ENCODE measurements at regions not wholly inside any gene's neighbourhood (a gene's known extent, or its start where the extent isn't known, plus 50 kb on each side); places are given as distances from the start of the nearest gene placed in this dataset.

DNA sequence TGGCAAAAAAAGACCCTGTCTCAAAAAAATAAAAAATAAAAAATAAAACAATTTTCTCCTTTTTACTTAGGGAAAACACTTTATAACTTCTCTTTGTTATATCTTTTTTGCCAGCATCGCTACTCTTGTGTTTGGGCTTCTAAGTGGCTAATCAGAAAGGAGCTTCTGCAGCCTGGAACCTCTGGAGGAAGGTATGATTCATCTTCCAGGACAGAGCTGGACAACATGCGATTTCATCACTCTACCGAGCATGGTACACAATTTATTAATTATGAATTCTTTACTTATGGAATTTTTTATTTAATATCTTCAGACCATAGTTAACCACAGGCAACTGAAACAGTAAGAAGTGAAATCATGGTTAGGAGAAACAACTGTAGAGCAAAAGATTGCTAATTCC is 1254.3 kb upstream of the AGA start:
- H3K9me3 ChIP-seq (replicated peaks; ENCODE audit: control insufficient read depth, low read depth, low read length): no peaks in the 10 kb centered on the region
- H3K27me3 ChIP-seq (ENCODE audit: control insufficient read depth, insufficient read depth, low read length): no peaks in the 10 kb centered on the region
- WGBS (ENCODE audit: insufficient coverage): no CpG with 5 or more reads among the region's 3 CpGs
- no peaks in the 10 kb centered on the region for H3K36me3 ChIP-seq (ENCODE audit: control insufficient read depth, insufficient read depth, low read length)
- H3K4me1 ChIP-seq (ENCODE audit: control insufficient read depth, insufficient read depth, low read length): no peaks in the 10 kb centered on the region
- no peak overlapping the region for H3K27ac ChIP-seq (ENCODE audit: low read length)
- DNase-seq: no peak
- no peak overlapping the region for H3K4me3 ChIP-seq (ENCODE audit: low read length)

- no peaks in the 10 kb centered on the region for H3K36me3 ChIP-seq (ENCODE audit: control insufficient read depth, insufficient read depth, low read length)
- no CpG with 5 or more reads among the region's 1 CpG for WGBS (ENCODE audit: insufficient coverage)
- no peaks in the 10 kb centered on the region for H3K27me3 ChIP-seq (ENCODE audit: control insufficient read depth, insufficient read depth, low read length)
- H3K4me1 ChIP-seq (ENCODE audit: control insufficient read depth, insufficient read depth, low read length): no peaks in the 10 kb centered on the region
- H3K9me3 ChIP-seq (replicated peaks; ENCODE audit: control insufficient read depth, low read depth, low read length): no peaks in the 10 kb centered on the region
- H3K4me3 ChIP-seq (ENCODE audit: low read length): no peak overlapping the region
- H3K27ac ChIP-seq (ENCODE audit: low read length): no peak overlapping the region
- DNase-seq: no peak
Measured at GRCh38 chr4:178712486-178712885, 1270.2 kb upstream of the AGA start.

DNA sequence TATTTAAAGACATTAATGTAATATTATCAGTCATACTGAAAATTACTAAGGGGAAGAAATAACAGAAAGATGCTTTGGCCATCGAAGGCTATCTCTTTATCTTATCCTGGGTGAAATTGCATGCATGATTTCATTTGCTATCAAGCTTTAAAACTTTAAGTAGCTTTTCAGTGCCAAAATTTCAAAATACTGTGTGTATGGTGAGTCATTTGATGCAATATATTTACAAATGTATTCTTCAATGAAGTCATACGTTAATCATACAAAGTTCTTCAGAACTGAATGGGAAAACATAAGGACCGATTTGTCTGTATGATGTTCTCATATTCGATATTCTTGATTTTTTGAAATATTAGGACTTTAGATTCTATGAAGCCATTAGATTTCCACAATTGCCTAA is 1295.8 kb upstream of the AGA start:
- Histone ChIP-seq H3K4me3 (ENCODE audit: low read length) (no peak overlapping the region), H3K4me1 (ENCODE audit: control insufficient read depth, insufficient read depth, low read length) (no peaks in the 10 kb centered on the region), H3K27me3 (ENCODE audit: control insufficient read depth, insufficient read depth, low read length) (no peaks in the 10 kb centered on the region), H3K36me3 (ENCODE audit: control insufficient read depth, insufficient read depth, low read length) (no peaks in the 10 kb centered on the region), H3K27ac (ENCODE audit: low read length) (no peak overlapping the region), H3K9me3 (replicated peaks; ENCODE audit: control insufficient read depth, low read depth, low read length) (no peaks in the 10 kb centered on the region)
- DNase-seq: no peak
- no CpG with 5 or more reads among the region's 4 CpGs for WGBS (ENCODE audit: insufficient coverage)

GRCh38 chr4:178745203-178745602 is 1303.0 kb upstream of the AGA start:
- no CpG with 5 or more reads among the region's 1 CpG for WGBS (ENCODE audit: insufficient coverage)
- Histone ChIP-seq H3K27me3 (ENCODE audit: control insufficient read depth, insufficient read depth, low read length) (no peaks in the 10 kb centered on the region), H3K4me3 (ENCODE audit: low read length) (no peak overlapping the region), H3K9me3 (replicated peaks; ENCODE audit: control insufficient read depth, low read depth, low read length) (no peaks in the 10 kb centered on the region), H3K36me3 (ENCODE audit: control insufficient read depth, insufficient read depth, low read length) (no peaks in the 10 kb centered on the region), H3K4me1 (ENCODE audit: control insufficient read depth, insufficient read depth, low read length) (no peaks in the 10 kb centered on the region), H3K27ac (ENCODE audit: low read length) (no peak overlapping the region)
- DNase-seq: no peak

GRCh38 chr4:178752954-178753525 is 1310.8 kb upstream of the AGA start:
- 25% methylated on average over 1 of the region's 2 CpGs for WGBS (ENCODE audit: insufficient coverage)
- Histone ChIP-seq H3K27ac (ENCODE audit: low read length) (no peak overlapping the region), H3K36me3 (ENCODE audit: control insufficient read depth, insufficient read depth, low read length) (no peaks in the 10 kb centered on the region), H3K27me3 (ENCODE audit: control insufficient read depth, insufficient read depth, low read length) (no peaks in the 10 kb centered on the region), H3K4me1 (ENCODE audit: control insufficient read depth, insufficient read depth, low read length) (no peaks in the 10 kb centered on the region), H3K9me3 (replicated peaks; ENCODE audit: control insufficient read depth, low read depth, low read length) (no peaks in the 10 kb centered on the region), H3K4me3 (ENCODE audit: low read length) (no peak overlapping the region)
- DNase-seq: peak; percentile 10

DNA sequence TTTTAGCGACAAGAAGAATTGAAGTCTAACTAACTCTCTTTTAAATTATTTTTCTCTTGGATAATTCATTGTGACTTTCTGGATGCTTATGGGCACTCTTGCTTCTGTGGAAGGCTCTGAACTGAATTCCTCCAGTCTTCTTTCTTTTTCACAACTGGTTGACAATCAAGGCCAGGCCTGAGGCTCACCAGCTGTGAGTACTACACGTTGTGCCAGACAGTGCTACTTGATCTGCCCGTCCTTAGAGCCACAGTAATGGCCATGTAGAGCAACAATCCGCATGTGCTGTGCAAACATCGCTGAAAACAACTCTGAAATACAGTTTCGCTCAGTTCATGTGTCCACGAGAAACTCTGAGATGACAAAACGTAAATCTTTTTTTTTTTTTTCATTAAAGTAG is 1336.3 kb upstream of the AGA start:
- Histone ChIP-seq H3K27ac (ENCODE audit: low read length) (no peak overlapping the region), H3K9me3 (replicated peaks; ENCODE audit: control insufficient read depth, low read depth, low read length) (no peaks in the 10 kb centered on the region), H3K4me1 (ENCODE audit: control insufficient read depth, insufficient read depth, low read length) (no peaks in the 10 kb centered on the region), H3K27me3 (ENCODE audit: control insufficient read depth, insufficient read depth, low read length) (no peaks in the 10 kb centered on the region), H3K36me3 (ENCODE audit: control insufficient read depth, insufficient read depth, low read length) (no peaks in the 10 kb centered on the region), H3K4me3 (ENCODE audit: low read length) (no peak overlapping the region)
- 58% methylated on average over 3 of the region's 8 CpGs for WGBS (ENCODE audit: insufficient coverage)
- DNase-seq: peak; percentile 4

GRCh38 chr4:178781779-178782178 is 1339.5 kb upstream of the AGA start:
- Histone ChIP-seq H3K36me3 (ENCODE audit: control insufficient read depth, insufficient read depth, low read length) (no peaks in the 10 kb centered on the region), H3K27ac (ENCODE audit: low read length) (no peak overlapping the region), H3K4me3 (ENCODE audit: low read length) (no peak overlapping the region), H3K9me3 (replicated peaks; ENCODE audit: control insufficient read depth, low read depth, low read length) (no peaks in the 10 kb centered on the region), H3K27me3 (ENCODE audit: control insufficient read depth, insufficient read depth, low read length) (no peaks in the 10 kb centered on the region), H3K4me1 (ENCODE audit: control insufficient read depth, insufficient read depth, low read length) (no peaks in the 10 kb centered on the region)
- no CpG with 5 or more reads among the region's 1 CpG for WGBS (ENCODE audit: insufficient coverage)
- DNase-seq: no peak

DNA sequence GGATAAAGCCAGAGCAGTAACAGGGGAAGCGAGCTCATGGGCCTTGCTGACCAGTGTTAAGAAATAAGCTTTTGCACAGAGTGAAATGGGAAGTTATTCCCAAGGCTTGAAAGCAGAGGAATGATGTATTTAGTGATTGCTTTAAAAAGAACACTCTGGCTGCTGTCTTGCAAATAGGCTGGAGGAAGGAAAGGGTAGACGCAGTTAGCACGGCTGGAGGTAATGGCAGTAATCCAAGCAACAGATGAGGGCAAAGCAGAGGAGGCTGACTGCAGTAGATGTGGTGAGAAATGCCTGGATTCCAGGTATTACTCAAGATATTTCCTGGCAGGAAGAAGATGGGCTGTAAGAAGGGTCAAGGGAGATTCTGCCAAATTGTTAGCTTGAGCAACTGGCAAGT is 1342.3 kb upstream of the AGA start:
- Histone ChIP-seq H3K4me1 (ENCODE audit: control insufficient read depth, insufficient read depth, low read length) (no peaks in the 10 kb centered on the region), H3K27me3 (ENCODE audit: control insufficient read depth, insufficient read depth, low read length) (no peaks in the 10 kb centered on the region), H3K27ac (ENCODE audit: low read length) (no peak overlapping the region), H3K36me3 (ENCODE audit: control insufficient read depth, insufficient read depth, low read length) (no peaks in the 10 kb centered on the region), H3K4me3 (ENCODE audit: low read length) (no peak overlapping the region), H3K9me3 (replicated peaks; ENCODE audit: control insufficient read depth, low read depth, low read length) (no peaks in the 10 kb centered on the region)
- 44% methylated on average over 3 of the region's 3 CpGs for WGBS (ENCODE audit: insufficient coverage)
- DNase-seq: no peak

DNA sequence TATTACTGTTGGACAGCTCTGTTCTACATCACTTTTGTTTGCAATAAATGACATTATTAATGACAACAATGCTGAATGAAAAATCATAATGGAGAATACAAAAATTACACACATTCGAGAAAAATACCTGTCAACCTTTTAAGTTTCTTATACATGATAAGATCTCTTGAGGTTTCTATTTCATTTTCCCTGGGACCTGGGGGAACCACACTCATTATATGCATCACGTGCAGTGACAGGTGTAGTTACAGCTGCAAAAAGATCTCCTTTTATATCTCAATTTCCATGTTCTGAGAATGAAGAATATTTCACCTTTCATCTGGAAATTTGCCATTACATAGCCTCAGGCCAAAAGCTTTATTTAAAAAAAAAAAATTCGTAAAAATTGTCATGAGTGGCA is 1347.0 kb upstream of the AGA start:
- no peak overlapping the region for H3K27ac ChIP-seq (ENCODE audit: low read length)
- H3K4me1 ChIP-seq (ENCODE audit: control insufficient read depth, insufficient read depth, low read length): no peaks in the 10 kb centered on the region
- no peaks in the 10 kb centered on the region for H3K9me3 ChIP-seq (replicated peaks; ENCODE audit: control insufficient read depth, low read depth, low read length)
- no peak for DNase-seq
- no peaks in the 10 kb centered on the region for H3K27me3 ChIP-seq (ENCODE audit: control insufficient read depth, insufficient read depth, low read length)
- H3K4me3 ChIP-seq (ENCODE audit: low read length): no peak overlapping the region
- H3K36me3 ChIP-seq (ENCODE audit: control insufficient read depth, insufficient read depth, low read length): no peaks in the 10 kb centered on the region
- WGBS (ENCODE audit: insufficient coverage): 80% methylated on average over 1 of the region's 3 CpGs

DNA sequence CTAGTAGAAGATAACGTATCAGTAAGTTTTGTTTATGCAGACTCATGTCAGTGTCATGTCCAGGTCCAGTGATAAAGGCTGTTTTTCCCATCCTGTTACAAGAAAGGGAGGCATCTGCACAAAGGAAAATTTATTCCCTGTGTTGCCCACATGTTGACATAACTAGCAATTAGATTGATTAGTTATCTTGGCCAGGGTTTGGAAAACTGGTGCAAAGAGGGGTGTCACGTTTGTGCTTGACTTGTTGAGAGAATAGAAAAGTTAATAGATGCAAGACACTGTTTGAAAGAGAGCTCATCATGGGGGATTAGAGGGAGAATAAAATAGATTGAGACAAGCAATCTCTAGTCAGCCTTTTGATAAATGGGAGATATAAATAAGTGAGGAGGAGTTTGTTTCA is 1357.0 kb upstream of the AGA start:
- H3K27me3 ChIP-seq (ENCODE audit: control insufficient read depth, insufficient read depth, low read length): no peaks in the 10 kb centered on the region
- 46% methylated on average over 2 of the region's 2 CpGs for WGBS (ENCODE audit: insufficient coverage)
- H3K27ac ChIP-seq (ENCODE audit: low read length): no peak overlapping the region
- H3K9me3 ChIP-seq (replicated peaks; ENCODE audit: control insufficient read depth, low read depth, low read length): no peaks in the 10 kb centered on the region
- no peaks in the 10 kb centered on the region for H3K36me3 ChIP-seq (ENCODE audit: control insufficient read depth, insufficient read depth, low read length)
- DNase-seq: no peak
- no peak overlapping the region for H3K4me3 ChIP-seq (ENCODE audit: low read length)
- H3K4me1 ChIP-seq (ENCODE audit: control insufficient read depth, insufficient read depth, low read length): no peaks in the 10 kb centered on the region

GRCh38 chr4:178808106-178808505 is 1365.9 kb upstream of the AGA start:
- Histone ChIP-seq H3K4me3 (ENCODE audit: low read length) (no peak overlapping the region), H3K4me1 (ENCODE audit: control insufficient read depth, insufficient read depth, low read length) (no peaks in the 10 kb centered on the region), H3K27me3 (ENCODE audit: control insufficient read depth, insufficient read depth, low read length) (no peaks in the 10 kb centered on the region), H3K27ac (ENCODE audit: low read length) (no peak overlapping the region), H3K9me3 (replicated peaks; ENCODE audit: control insufficient read depth, low read depth, low read length) (no peaks in the 10 kb centered on the region), H3K36me3 (ENCODE audit: control insufficient read depth, insufficient read depth, low read length) (no peaks in the 10 kb centered on the region)
- 33% methylated on average over 1 of the region's 1 CpG for WGBS (ENCODE audit: insufficient coverage)
- no peak for DNase-seq

Data from muscle of leg (tissue), 3 donors.